SH-SY5Y (cell line): ENCODE measurements at regions not wholly inside any gene's neighbourhood (a gene's known extent, or its start where the extent isn't known, plus 50 kb on each side); places are given as distances from the start of the nearest gene placed in this dataset.

ENCODE experiments used
- GATA2 ChIP-seq: IDR thresholded peaks from 2 replicates; pipeline ENCODE4 v1.6.1; 2011; ENCODE audit warnings: mild to moderate bottlenecking, low read depth, low read length
- GATA3 ChIP-seq: IDR thresholded peaks from 2 replicates; pipeline ENCODE4 v1.6.1; 2011; ENCODE audit warnings: low read depth, mild to moderate bottlenecking, low read length, moderate library complexity

GRCh38 chr1:162926906-162927305 lies 65.9 kb upstream of the CCDC190 start:
- no peak for TF ChIP-seq GATA2
- TF ChIP-seq GATA3, result no peak
